Stimulated activated CD4-positive, alpha-beta T cell treated with anti-CD3 and anti-CD28 coated beads, Interleukin-4, amount 100 ng/mL, for 24 hours (primary cell): ENCODE measurements at regions not wholly inside any gene's neighbourhood (a gene's known extent, or its start where the extent isn't known, plus 50 kb on each side); places are given as distances from the start of the nearest gene placed in this dataset.

Source experiments
- DNase-seq: peaks from one replicate; pipeline ENCODE4 v3.0.0-alpha.2; 2020

DNA sequence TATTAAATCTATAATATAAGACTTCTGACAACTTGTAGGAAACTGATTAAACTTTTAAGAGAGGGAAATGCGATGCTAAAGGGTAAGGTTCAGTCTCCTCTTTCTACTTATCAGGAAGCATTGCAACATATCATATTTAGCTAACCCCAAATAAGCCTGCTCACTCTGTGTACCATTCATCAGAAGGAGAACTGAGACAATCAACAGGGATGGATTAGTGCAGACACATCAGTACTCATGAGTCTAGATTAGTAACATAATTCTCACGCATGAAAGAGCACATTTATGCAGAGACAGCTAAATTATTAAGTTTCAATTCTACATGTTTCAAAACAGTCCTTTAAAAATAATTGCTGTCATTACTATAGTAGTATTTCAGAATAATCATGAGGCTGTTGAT is 354.2 kb upstream of the ZWINT start:
- DNase-seq, result no peak

DNA sequence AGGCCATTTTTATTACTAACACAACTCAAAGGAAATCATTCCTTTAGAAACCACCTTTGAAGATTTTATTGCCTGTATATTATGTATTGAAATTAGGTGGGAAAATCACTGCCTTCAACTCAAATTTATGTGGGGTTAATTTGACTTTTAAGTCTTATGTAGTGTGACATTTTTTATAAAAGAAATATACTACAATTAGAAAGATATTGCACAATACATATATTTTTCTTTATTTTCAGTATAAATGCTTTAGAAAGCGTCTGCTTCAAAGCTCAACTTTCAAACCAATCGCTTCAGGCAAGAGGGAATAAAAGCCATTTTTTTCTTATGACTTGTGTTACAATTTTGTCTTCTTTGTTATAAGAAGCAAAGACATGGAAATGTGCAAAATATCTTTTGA is 337.4 kb upstream of the ZWINT start:
- no peak for DNase-seq

DNA sequence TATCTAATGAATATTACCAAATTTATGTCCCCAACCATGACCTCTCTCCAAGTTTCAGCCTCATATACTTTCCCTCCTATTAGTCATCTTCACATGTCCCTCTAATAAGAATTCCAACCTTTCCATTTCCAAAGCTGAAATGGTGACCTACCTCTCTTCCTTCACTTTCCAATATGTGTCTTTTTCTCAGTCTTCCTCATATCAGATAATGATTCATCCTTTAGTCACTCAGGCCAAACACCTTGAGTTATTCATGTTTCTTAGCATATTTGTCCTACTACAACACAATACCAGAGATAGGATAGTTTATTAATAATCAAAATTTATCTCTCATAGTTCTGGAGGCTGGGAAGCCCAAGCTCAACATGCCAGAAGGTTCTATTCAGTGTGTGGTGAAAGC is 318.5 kb upstream of the ZWINT start:
- DNase-seq, result no peak

DNA sequence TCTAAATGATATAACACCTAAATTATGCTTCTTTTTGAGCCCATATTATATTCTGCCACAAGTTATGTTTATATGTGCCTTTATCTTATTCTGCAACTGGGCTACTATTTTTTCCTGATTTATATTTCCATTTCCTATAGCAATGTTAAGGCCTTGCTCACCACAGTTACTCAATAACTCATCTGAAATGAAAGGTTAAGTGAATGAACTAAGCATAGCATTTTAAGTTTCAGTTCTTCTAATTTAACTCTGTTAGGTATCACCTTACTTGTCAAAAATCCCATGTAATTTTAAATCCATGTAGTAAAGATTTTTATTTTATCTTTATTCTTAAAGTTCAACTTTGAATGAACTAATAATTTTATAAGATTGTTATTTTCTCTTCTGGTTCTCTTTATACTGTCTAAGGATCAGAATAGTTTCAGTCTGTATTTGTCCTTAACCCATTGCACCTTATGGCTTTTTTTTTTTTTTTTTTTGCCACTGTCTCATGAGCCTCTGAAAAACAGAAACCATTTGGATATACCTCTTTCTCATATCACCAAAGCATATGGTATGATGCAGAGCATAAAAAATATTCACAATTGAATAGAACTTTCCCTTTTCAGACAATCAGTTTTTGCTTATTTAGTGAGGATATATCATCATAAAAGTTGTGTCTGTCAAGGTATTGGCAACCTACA is 301.8 kb upstream of the ZWINT start:
- no peak for DNase-seq

DNA sequence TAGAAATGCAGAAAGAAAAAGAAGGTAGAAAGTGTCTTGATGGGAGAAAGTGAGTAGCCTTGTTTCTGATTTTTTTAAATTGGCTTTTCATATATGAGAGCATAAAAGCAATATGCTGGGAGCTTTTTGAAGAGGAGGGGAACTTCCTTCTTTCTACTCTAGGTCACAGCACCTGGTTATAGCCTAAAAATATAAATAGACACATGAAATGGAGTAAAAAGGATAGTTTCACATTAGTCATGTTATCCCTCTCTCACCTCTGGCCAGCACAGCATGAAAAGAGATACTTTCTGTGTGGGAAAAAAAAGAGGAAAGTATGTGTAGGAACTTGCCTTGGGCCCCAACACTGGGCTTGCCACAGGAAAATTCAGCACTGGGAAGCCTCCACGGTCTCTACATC is 292.2 kb upstream of the ZWINT start:
- DNase-seq, result no peak

DNA sequence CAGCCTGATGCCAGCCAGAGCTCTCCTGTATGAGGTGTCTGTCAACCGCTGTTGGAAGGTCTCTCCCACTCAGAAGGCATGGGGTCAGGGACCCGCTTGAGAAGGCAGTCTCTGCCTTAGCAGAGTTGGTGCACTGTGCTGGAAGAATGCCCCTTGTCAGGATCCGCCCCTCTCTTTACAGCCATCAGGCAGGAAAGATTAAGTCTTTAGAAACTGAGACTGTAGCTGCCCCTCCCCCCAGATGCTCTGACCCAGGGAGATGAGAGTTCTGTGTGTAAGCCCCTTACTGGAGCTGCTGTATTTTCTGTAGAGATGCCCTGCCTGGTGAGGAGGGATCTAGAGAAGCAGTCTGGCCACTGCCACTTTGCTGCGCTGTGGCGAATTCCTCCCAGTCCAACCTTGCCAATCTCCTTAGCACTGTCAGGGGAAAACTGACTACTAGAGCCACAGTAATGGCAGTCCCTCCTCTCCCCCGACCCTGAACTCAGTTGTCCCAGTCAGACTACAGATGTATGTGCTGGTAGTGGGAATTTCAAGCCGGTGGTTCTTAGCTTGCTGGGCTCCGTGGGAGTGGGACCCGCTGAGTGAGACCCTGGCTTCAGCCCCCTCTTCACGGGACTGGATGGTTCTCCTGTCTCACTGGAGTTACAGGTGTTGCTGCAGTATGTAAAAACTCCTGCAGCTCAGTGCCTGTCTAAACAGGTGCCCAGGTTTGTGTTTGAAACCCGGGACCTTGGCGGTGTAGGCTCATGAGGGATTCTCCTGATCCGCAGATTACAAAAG is 285.5 kb upstream of the ZWINT start:
- DNase-seq, result no peak

DNA sequence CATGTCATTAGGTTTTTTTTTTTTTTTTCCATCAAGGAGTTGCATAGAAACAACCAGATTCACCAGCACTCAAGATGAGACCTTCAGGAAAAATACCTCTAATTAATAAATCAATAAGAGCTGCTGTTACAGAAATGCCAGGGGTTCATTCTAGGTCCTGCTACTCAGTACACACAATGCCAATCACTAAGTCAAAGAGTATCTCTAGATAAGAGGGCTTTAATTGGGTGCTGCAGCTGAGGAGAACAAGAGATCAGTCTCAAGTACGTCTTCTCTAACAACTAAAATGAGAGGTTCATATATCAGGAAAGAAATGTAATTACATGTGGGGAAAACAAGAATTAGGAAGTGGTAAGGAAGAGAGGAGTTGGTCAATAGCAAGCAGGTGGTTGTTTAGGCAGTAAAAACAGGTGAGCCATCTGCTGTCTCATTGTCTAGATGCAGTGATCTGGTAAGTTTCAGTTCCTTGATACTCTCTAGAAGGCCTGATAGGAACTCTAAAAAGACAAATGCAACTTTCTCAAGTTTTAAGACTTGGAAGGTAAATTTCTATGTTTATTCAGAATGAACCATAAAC is 272.9 kb upstream of the ZWINT start:
- no peak for DNase-seq

DNA sequence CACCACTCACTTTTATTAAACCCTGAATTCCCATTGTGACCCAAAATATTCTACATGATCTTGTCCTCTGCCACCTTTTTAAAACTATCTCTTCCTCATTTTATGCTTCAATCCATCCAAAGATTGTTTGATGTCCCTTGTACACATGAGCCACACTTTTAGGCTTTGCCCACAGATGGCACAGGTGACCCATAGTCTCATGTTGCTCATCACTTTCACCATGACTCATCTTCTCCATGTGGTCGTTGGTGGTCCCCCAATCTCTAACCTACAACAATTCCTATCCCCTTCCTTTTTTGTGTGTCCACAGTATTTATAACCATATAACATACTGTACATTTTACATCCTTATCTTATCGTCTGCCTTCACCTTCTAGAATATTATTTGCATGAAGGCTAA is 271.5 kb upstream of the ZWINT start:
- no peak for DNase-seq

DNA sequence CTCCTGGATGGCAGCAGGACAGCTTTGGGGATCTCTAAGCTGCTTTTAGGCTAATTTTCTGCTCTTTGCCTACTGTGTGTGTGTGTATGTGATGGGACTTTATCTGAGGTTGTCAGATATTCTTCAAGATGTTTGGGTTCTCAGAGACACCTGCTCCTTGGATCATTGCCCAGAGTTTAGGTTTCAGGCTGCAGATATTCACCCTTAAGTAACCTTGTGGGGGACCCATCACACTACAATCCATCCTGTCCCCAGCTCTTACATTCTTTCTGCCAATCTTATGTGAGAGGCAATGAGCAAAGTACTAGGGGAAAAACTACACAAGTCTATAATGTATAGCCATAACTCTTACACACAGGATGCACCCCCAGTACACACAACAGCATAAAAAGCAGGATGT is 263.0 kb upstream of the ZWINT start:
- DNase-seq, result no peak

DNA sequence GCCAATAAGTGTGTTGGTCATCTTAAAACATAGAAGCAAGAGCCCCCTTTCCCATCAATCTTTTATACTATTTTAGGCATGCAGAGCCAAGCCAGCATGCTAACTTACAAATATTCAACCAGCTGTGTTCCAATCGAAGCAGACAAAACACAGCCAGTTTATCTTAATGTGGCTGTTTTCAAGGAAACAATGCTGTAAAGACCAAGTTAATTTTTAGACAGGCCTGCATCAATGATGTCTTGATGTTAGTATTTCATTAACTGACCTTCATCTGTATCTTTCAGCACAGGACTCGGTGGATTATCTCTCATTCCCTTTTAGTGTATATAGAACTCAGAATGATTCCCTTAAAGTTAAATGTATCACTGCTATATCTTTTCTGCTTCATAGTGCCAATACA is 262.0 kb upstream of the ZWINT start:
- DNase-seq, result no peak

DNA sequence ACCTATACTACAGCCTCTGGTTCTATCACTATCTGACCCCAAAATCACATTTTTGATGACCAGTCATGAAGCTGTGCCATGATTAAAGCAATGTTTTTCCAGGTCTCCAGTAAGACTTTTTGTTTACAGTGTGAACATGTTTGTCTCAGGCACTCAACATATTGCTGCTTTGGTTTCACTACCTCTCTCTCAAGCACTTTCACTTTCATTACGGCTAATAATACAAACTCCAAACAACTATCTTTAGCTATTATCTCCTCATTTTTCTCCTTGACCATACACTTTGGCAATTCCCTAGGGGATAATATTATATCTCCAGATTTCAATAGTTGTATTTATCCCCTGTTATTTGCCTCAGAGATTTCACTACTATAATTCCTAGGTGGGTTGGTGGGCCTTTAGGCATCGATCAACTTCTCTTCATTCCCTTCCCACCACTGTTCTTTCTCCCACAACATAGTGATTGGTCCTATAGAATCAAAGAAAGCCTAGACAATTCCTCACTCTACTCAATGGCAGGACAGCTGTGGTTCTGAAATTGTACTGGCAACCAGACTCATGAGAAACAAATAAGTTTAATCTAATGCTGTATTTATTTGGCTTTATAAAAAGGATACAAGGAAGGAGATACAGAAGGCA is 261.4 kb upstream of the ZWINT start:
- DNase-seq, result no peak

DNA sequence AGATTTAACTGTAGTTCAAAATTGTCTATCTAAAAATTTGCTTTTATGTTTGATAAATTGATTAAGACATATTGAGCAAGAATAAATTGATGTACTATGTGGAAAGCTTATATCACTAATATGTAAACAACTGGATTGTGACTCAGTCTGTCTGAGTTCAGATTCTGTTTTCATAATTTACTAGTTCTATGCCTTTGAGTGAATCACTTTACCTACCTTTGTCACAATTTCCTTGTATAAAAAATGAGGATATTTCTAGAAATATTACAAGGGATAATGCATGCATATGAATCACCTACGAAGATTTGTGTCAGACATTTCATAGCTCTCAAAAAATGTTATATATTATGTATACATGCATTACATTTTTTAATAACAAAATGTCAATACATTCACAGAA is 245.1 kb upstream of the ZWINT start:
- no peak for DNase-seq

DNA sequence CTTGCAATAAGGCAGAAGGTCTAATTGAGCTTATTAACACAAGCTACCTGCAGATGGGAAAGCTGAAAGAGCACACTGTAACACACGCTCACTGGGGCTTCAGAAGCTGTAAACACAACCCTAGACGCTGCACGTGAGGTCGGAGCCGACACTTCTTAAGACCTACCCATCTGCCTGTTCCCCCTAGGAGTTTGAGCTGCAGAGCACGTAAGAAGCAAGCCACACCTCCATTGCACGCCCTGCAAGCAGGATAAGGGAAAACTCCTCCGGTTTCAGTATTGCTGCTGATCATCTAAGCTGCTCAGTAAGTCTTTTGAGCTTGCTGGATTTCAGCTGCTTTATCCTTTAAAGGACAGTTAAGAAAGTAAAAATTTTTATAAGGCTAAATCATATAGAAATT is 244.0 kb upstream of the ZWINT start:
- DNase-seq, result no peak

DNA sequence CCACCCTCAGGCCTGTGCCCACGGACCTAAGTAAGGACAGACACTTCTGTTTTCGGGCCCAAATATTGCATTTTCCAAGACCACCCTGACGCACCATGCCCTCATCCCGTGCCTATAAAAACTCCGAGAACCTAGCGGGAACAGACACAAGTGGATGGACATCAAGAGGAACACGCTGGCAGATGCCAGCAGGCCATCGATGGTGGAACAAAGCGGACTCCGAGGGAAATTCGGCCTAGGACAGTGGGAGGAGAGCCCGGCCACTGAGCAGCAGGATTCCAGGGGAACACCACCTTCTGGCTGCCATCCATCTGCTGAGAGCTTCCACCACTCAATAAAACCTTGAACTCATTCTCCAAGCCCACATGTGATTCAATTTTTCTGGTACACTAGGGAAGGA is 243.6 kb upstream of the ZWINT start:
- no peak for DNase-seq

DNA sequence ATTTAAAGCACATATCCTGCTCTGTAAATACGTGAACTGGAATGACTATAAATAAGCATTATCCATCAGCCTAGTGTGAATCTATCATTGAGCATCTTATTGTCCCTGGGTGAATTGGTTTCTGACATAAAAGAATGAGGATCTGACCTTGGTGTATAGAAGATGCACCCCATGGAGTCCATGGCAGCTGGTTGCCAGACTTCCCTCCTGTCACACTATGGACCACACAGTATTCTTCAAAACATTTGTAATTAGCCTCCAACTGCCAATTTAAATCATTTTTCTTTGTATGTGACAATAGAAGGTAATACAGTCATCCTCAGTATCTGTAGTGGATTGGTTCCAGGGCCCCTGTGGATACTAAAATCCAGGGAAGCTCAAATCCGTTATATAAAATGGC is 238.1 kb upstream of the ZWINT start:
- DNase-seq, result no peak

DNA sequence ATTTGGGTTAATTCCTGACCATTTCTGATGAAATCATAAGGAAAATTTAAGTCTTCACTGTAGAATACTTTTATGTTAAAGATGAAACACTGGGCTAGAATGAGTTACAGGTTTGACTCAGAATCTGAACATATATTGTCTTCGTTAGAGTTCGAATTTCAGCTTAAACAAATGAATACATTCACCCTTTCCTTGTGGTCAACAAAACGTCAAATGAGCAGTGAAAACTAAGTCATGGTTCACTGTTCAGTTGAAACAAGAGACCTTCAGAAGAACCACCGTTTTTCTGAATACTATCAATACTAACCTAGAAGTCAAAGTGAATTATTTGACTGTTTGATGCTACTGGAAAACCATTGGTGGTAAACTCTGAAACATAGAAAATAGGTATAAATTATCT is 235.2 kb upstream of the ZWINT start:
- no peak for DNase-seq

DNA sequence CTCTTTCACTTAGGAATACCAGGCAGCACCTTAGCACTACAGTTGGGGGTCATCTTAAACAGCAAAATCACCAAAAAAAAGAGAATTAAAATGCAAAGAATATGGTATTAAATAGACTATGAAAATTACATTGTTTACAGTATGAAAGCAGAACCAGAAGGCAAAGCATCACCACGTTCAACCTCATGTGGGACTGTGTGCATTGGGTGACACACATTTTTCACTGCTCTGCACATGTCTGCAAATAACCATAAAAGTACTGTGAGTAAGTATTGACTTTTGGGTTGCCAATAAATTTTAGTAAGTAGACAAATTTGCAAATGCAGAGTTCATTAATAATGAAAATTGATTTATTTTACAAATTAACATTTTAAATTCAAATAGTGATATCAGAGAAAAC is 232.1 kb upstream of the ZWINT start:
- no peak for DNase-seq

DNA sequence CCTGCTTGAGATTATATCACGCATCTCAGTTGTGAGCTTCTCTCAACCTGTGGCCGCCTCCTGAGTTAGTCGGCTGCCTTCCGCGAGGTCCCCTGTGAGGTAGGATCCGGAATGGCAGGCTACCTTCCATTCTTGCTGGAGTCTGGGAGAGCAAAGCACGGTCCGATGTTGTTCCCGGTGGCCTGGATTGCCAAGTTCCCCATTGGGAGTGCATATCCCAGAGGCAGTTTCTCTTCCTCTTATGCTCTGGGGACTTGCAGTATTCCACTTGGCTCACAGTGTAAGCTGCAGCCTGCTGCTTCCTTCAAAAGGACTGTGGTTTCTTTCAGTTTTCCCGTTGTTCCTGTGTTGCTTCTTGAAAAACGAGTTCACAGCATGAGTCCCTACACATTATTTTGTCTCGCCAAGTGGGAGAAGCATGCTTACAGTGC is 225.4 kb upstream of the ZWINT start:
- no peak for DNase-seq

DNA sequence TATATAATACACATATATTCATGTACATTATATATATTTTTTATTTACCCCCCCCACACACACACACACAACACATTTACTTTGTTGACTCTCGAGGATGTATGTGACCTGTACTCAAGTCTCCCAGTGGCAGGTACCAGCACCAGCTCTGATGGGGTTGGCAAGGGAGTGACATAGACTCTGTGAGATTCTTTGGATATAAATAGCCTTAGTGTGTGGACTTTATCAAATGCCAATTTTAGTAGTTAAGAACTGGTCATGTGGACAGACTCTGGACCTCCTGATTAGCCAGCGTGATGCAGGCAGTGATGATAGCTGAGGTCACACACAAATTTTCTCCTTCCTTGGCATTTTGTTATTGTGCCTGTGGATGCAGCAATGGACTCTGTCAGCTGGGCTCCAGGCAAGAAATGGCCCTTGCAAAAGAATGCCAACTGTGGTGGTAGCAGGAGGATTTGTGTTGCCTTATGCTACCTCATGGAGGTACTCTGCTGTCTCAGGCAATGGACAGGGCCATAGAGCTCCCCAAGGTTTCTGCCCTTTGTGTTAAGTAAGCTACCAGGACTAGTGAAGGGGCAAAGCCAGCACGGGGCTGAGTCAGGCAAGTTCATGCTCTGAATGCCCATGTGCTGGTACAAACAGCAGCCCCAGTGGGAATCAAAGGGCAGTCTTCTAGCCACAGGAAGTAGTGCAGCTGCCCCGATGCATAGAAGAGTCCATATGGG is 224.6 kb upstream of the ZWINT start:
- DNase-seq, result no peak

DNA sequence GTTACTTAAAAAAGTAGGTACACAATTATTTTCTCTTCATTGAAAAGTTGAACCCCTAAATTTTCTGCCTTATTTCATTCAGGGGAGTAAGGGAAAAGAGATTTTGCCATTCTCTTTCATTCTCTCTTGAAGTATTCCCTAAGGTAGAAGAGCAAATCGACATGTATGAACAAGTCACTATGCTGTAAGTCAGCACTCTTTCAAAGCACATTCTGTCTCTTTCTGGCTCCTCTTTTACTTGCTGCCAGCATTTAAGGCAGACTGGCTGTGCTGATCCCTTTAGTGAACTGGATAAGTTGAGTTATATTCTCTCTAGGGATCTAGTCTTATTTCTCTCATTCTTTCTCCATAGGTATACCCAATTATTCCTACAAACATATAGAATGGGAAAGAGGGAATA is 222.3 kb upstream of the ZWINT start:
- DNase-seq, result no peak

DNA sequence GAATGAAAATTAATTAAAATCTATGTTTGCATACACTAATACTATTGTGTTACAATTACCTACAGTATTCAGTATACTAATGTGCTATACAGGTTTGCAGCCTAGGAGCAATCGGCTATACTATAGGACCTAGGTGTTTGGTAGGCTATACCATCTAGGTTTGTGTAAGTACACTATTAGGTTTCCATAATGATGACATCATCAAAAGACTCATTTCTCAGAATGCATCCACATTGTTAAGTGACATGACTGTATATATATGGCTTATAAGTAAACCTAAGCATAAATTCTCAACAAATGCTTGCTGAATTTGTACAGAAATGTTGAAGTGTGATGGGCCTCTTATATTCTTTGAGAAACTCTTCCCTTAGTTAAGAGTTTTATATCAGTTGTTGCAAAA is 206.5 kb upstream of the ZWINT start:
- no peak for DNase-seq

DNA sequence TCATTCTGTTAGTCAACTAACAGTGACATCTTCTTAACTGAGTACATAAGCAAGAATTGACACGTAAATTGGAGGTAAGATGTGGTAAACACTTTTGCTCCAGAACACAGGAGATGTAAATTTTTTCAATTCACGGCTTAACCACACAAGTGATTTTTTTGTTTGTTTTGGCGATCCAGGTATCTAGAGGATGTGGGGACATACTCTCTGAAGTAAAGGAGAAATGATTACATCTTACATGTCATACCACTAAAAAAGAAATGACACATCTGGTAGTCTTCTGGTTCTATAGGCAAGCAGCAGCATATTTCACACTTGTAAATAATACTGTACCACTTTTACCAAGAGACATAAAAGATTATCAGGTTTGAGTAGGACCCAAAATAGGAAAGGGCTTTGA is 200.3 kb upstream of the ZWINT start:
- no peak for DNase-seq

DNA sequence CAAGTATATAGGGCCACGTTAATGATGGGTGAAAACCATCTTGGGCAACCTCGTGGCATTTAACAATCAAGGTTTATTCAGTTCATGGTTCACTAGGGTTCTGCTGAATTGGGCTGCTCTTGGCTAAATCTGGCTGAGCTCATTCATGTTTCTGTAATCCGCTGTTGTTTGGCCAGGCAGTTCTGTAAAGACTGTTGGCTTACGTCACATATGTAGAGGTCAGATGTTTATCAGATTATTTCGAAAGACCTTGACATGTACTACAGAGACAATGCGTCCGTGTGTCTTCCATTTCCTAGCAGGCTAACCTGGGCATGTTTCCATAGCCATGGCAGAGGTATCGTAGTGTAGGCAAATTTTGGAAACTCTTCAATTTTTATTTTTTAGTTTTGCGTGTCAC is 190.0 kb upstream of the ZWINT start:
- no peak for DNase-seq
